ENCODE measurements at regions not wholly inside any gene's neighbourhood (a gene's known extent, or its start where the extent isn't known, plus 50 kb on each side); places are given as distances from the start of the nearest gene placed in this dataset.

DNA sequence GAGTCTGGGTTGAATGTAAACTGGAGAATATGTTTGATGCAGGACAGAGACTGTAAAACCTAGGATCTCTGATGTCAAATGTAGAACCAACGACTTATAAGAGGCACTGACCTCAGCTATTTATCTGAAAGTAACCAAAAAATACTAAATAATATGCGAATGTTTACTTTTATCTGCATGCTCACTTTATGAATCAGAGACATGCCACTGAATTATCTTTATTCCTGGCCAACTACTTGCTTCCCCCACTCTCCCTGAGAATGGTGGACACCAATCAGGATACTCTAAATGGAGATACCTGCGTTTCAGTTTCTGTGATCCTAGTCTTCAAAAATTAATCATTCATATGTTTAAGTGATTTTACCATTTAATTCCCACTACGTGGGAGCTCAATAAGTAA lies 1038.4 kb upstream of the PABPC4L start:
- no peak overlapping the region for H3K4me3 ChIP-seq (ENCODE audit: low read depth, low read length)
- TF ChIP-seq, protein P1, sequence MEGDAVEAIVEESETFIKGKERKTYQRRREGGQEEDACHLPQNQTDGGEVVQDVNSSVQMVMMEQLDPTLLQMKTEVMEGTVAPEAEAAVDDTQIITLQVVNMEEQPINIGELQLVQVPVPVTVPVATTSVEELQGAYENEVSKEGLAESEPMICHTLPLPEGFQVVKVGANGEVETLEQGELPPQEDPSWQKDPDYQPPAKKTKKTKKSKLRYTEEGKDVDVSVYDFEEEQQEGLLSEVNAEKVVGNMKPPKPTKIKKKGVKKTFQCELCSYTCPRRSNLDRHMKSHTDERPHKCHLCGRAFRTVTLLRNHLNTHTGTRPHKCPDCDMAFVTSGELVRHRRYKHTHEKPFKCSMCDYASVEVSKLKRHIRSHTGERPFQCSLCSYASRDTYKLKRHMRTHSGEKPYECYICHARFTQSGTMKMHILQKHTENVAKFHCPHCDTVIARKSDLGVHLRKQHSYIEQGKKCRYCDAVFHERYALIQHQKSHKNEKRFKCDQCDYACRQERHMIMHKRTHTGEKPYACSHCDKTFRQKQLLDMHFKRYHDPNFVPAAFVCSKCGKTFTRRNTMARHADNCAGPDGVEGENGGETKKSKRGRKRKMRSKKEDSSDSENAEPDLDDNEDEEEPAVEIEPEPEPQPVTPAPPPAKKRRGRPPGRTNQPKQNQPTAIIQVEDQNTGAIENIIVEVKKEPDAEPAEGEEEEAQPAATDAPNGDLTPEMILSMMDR (conservative IDR thresholded peaks at IDR 0.05; ENCODE audit: low read depth, low read length), result no peak
- no peak for DNase-seq (ENCODE audit: low read depth)

- no peak for DNase-seq (ENCODE audit: low read depth)
- TF ChIP-seq, protein P1 (conservative IDR thresholded peaks at IDR 0.05; ENCODE audit: low read depth, low read length), result no peak
- H3K4me3 ChIP-seq (ENCODE audit: low read depth, low read length), result no peak overlapping the region
Measured at GRCh38 chr4:135238940-135239339, 1037.4 kb upstream of the PABPC4L start.

GRCh38 chr4:135236048-135236447 lies 1034.5 kb upstream of the PABPC4L start:
- TF ChIP-seq, protein P1 (conservative IDR thresholded peaks at IDR 0.05; ENCODE audit: low read depth, low read length), result no peak
- DNase-seq (ENCODE audit: low read depth), result no peak
- no peak overlapping the region for H3K4me3 ChIP-seq (ENCODE audit: low read depth, low read length)

- TF ChIP-seq, protein P1 (conservative IDR thresholded peaks at IDR 0.05; ENCODE audit: low read depth, low read length), result no peak
- no peak overlapping the region for H3K4me3 ChIP-seq (ENCODE audit: low read depth, low read length)
- DNase-seq (ENCODE audit: low read depth), result peak; percentile 5
Measured at GRCh38 chr4:135227842-135228241, 1026.3 kb upstream of the PABPC4L start.

- TF ChIP-seq, protein P1 (conservative IDR thresholded peaks at IDR 0.05; ENCODE audit: low read depth, low read length), result no peak
- H3K4me3 ChIP-seq (ENCODE audit: low read depth, low read length), result no peak overlapping the region
- DNase-seq (ENCODE audit: low read depth), result no peak
Measured at GRCh38 chr4:135225551-135225950, 1024.0 kb upstream of the PABPC4L start.

GRCh38 chr4:135210341-135210740 lies 1008.8 kb upstream of the PABPC4L start:
- DNase-seq (ENCODE audit: low read depth), result no peak
- H3K4me3 ChIP-seq (ENCODE audit: low read depth, low read length), result no peak overlapping the region
- TF ChIP-seq, protein P1 (conservative IDR thresholded peaks at IDR 0.05; ENCODE audit: low read depth, low read length), result no peak

- H3K4me3 ChIP-seq (ENCODE audit: low read depth, low read length), result no peak overlapping the region
- TF ChIP-seq, protein P1 (conservative IDR thresholded peaks at IDR 0.05; ENCODE audit: low read depth, low read length), result no peak
- no peak for DNase-seq (ENCODE audit: low read depth)
Measured at GRCh38 chr4:135207531-135207930, 1005.9 kb upstream of the PABPC4L start.

All from choroid plexus epithelial cell (primary cell).